Duodenal mucosa (tissue), 2 donors: ENCODE measurements at regions not wholly inside any gene's neighbourhood (a gene's known extent, or its start where the extent isn't known, plus 50 kb on each side); places are given as distances from the start of the nearest gene placed in this dataset.
"Not testable (repeated sequence)": the region's sequence is repeated elsewhere in the genome, so short reads cannot be mapped to it uniquely, and the experiment has no call there.

Experiments
- H3K27ac ChIP-seq: one replicate; pipeline ENCODE4 v1.7.0; 2013; ENCODE audit warnings: low read depth, low read length
- H3K27me3 ChIP-seq, 2 donors: one replicate each; pipeline ENCODE4 v1.7.0; 2013; ENCODE audit warnings: low read length in 2 of 2, control low read depth in 1 of 2; ENCODE audit not compliant: insufficient read depth in 2 of 2, control insufficient read depth in 1 of 2
- H3K36me3 ChIP-seq, 2 donors: one replicate each; pipeline ENCODE4 v1.7.0; 2013; ENCODE audit warnings: low read length in 2 of 2, control low read depth in 1 of 2; ENCODE audit not compliant: insufficient read depth in 2 of 2, control insufficient read depth in 1 of 2
- H3K4me1 ChIP-seq, 2 donors: one replicate each; pipeline ENCODE4 v1.7.0; 2013; ENCODE audit warnings: low read length in 2 of 2, control low read depth in 1 of 2; ENCODE audit not compliant: insufficient read depth in 2 of 2, control insufficient read depth in 1 of 2
- H3K4me3 ChIP-seq, 2 donors: one replicate each; pipeline ENCODE4 v1.7.0; 2013; ENCODE audit warnings: low read length in 2 of 2, low read depth in 1 of 2
- H3K9ac ChIP-seq, 2 donors: one replicate each; pipeline ENCODE4 v1.7.0; 2013; ENCODE audit warnings: low read length in 2 of 2, low read depth in 1 of 2
- H3K9me3 ChIP-seq, 2 donors: one replicate each; pipeline ENCODE4 v1.7.0; 2013; ENCODE audit warnings: low read length in 2 of 2, control low read depth in 1 of 2; ENCODE audit not compliant: control insufficient read depth in 1 of 2

- Histone ChIP-seq H3K9me3 (no peaks in the 10 kb centered on the region), H3K36me3 (no peaks in the 10 kb centered on the region), H3K9ac (no peak overlapping the region), H3K4me1 (peaks cover 0 to 4% of the 10 kb centered on the region in 2 donors), H3K4me3 (no peak overlapping the region), H3K27ac (no peak overlapping the region), H3K27me3 (no peaks in the 10 kb centered on the region)
Observed at GRCh38 chr7:94133460-94133859, 129.3 kb upstream of the BET1 start.

GRCh38 chr7:94135180-94135579, 131.0 kb upstream of the BET1 start:
- H3K4me1 ChIP-seq = no peaks in the 10 kb centered on the region
- no peaks in the 10 kb centered on the region for H3K9me3 ChIP-seq
- H3K9ac ChIP-seq = no peak overlapping the region
- H3K4me3 ChIP-seq = no peak overlapping the region
- no peaks in the 10 kb centered on the region for H3K27me3 ChIP-seq
- no peak overlapping the region for H3K27ac ChIP-seq
- no peaks in the 10 kb centered on the region for H3K36me3 ChIP-seq

GRCh38 chr7:94142281-94142680, 138.1 kb upstream of the BET1 start:
- Histone ChIP-seq H3K9me3 (no peaks in the 10 kb centered on the region), H3K4me1 (no peaks in the 10 kb centered on the region), H3K27me3 (no peaks in the 10 kb centered on the region), H3K9ac (no peak overlapping the region), H3K4me3 (no peak overlapping the region), H3K27ac (no peak overlapping the region), H3K36me3 (no peaks in the 10 kb centered on the region)

- Histone ChIP-seq H3K9me3 (no peaks in the 10 kb centered on the region), H3K27ac (no peak overlapping the region), H3K4me3 (no peak overlapping the region), H3K27me3 (no peaks in the 10 kb centered on the region), H3K36me3 (no peaks in the 10 kb centered on the region), H3K4me1 (no peaks in the 10 kb centered on the region), H3K9ac (no peak overlapping the region)
Observed at GRCh38 chr7:94145602-94146001, 141.4 kb upstream of the BET1 start.

- Histone ChIP-seq H3K27ac (peak overlapping the region; percentile 25), H3K9ac (no peak overlapping the region), H3K4me3 (no peak overlapping the region), H3K4me1 (no peaks in the 10 kb centered on the region), H3K27me3 (no peaks in the 10 kb centered on the region), H3K36me3 (no peaks in the 10 kb centered on the region), H3K9me3 (no peaks in the 10 kb centered on the region)
Observed at GRCh38 chr7:94146408-94146807, 142.3 kb upstream of the BET1 start.

GRCh38 chr7:94149789-94150545, 145.8 kb upstream of the BET1 start:
- Histone ChIP-seq H3K36me3 (no peaks in the 10 kb centered on the region), H3K9me3 (no peaks in the 10 kb centered on the region), H3K27me3 (no peaks in the 10 kb centered on the region), H3K4me1 (no peaks in the 10 kb centered on the region), H3K27ac (no peak overlapping the region), H3K9ac (no peak overlapping the region), H3K4me3 (no peak overlapping the region)

GRCh38 chr7:94154182-94154581, 150.0 kb upstream of the BET1 start:
- H3K4me1 ChIP-seq = no peaks in the 10 kb centered on the region
- no peaks in the 10 kb centered on the region for H3K9me3 ChIP-seq
- H3K4me3 ChIP-seq = no peak overlapping the region
- no peaks in the 10 kb centered on the region for H3K36me3 ChIP-seq
- no peak overlapping the region for H3K9ac ChIP-seq
- H3K27ac ChIP-seq = no peak overlapping the region
- H3K27me3 ChIP-seq = no peaks in the 10 kb centered on the region

- H3K36me3 ChIP-seq = no peaks in the 10 kb centered on the region
- no peaks in the 10 kb centered on the region for H3K9me3 ChIP-seq
- H3K27ac ChIP-seq = no peak overlapping the region
- no peak overlapping the region for H3K9ac ChIP-seq
- H3K4me1 ChIP-seq = no peaks in the 10 kb centered on the region
- H3K27me3 ChIP-seq = no peaks in the 10 kb centered on the region
- H3K4me3 ChIP-seq = no peak overlapping the region
Observed at GRCh38 chr7:94154858-94155257, 150.7 kb upstream of the BET1 start.

GRCh38 chr7:94157659-94158306, 153.6 kb upstream of the BET1 start:
- not testable (repeated sequence) for H3K4me3 ChIP-seq, H3K27ac ChIP-seq, H3K9me3 ChIP-seq, H3K27me3 ChIP-seq, H3K4me1 ChIP-seq, H3K36me3 ChIP-seq, H3K9ac ChIP-seq

GRCh38 chr7:94160719-94161435, 156.7 kb upstream of the BET1 start:
- Histone ChIP-seq H3K27me3 (no peaks in the 10 kb centered on the region), H3K36me3 (no peaks in the 10 kb centered on the region), H3K4me1 (no peaks in the 10 kb centered on the region), H3K4me3 (peak overlapping the region in 1 of 2 donors; percentile 15), H3K27ac (no peak overlapping the region), H3K9ac (no peak overlapping the region), H3K9me3 (no peaks in the 10 kb centered on the region)
